ENCODE measurements at regions not wholly inside any gene's neighbourhood (a gene's known extent, or its start where the extent isn't known, plus 50 kb on each side); places are given as distances from the start of the nearest gene placed in this dataset.

- Histone ChIP-seq H3K27me3 (replicated peaks; ENCODE audit: control insufficient read depth, insufficient read depth, low read length) (no peaks in the 10 kb centered on the region), H3K4me3 (replicated peaks; ENCODE audit: low read depth, low read length) (no peak overlapping the region), H3K36me3 (ENCODE audit: control insufficient read depth, insufficient read depth, low read length) (no peaks in the 10 kb centered on the region)
- no peak for DNase-seq (ENCODE audit: extremely low read depth, insufficient read length)
- TF ChIP-seq CTCF (IDR thresholded peaks at IDR 0.05; ENCODE audit: insufficient read depth, low read length, poor library complexity, severe bottlenecking), result no peak
Measured at GRCh38 chr6:11411593-11411992, 126.0 kb upstream of the TMEM170B start.

- Histone ChIP-seq H3K27me3 (replicated peaks; ENCODE audit: control insufficient read depth, insufficient read depth, low read length) (no peaks in the 10 kb centered on the region), H3K4me3 (replicated peaks; ENCODE audit: low read depth, low read length) (no peak overlapping the region), H3K36me3 (ENCODE audit: control insufficient read depth, insufficient read depth, low read length) (no peaks in the 10 kb centered on the region)
- no peak for TF ChIP-seq CTCF (IDR thresholded peaks at IDR 0.05; ENCODE audit: insufficient read depth, low read length, poor library complexity, severe bottlenecking)
- DNase-seq (ENCODE audit: extremely low read depth, insufficient read length), result peak; percentile 58
Measured at GRCh38 chr6:11410539-11411307, 126.8 kb upstream of the TMEM170B start.

GRCh38 chr6:11409371-11409770 lies 128.2 kb upstream of the TMEM170B start:
- Histone ChIP-seq H3K27me3 (replicated peaks; ENCODE audit: control insufficient read depth, insufficient read depth, low read length) (no peaks in the 10 kb centered on the region), H3K36me3 (ENCODE audit: control insufficient read depth, insufficient read depth, low read length) (no peaks in the 10 kb centered on the region), H3K4me3 (replicated peaks; ENCODE audit: low read depth, low read length) (no peak overlapping the region)
- no peak for DNase-seq (ENCODE audit: extremely low read depth, insufficient read length)
- no peak for TF ChIP-seq CTCF (IDR thresholded peaks at IDR 0.05; ENCODE audit: insufficient read depth, low read length, poor library complexity, severe bottlenecking)

GRCh38 chr6:11407414-11407813 lies 130.1 kb upstream of the TMEM170B start:
- DNase-seq (ENCODE audit: extremely low read depth, insufficient read length), result no peak
- TF ChIP-seq CTCF (IDR thresholded peaks at IDR 0.05; ENCODE audit: insufficient read depth, low read length, poor library complexity, severe bottlenecking), result no peak
- Histone ChIP-seq H3K27me3 (replicated peaks; ENCODE audit: control insufficient read depth, insufficient read depth, low read length) (no peaks in the 10 kb centered on the region), H3K36me3 (ENCODE audit: control insufficient read depth, insufficient read depth, low read length) (no peaks in the 10 kb centered on the region), H3K4me3 (replicated peaks; ENCODE audit: low read depth, low read length) (no peak overlapping the region)

- TF ChIP-seq CTCF (IDR thresholded peaks at IDR 0.05; ENCODE audit: insufficient read depth, low read length, poor library complexity, severe bottlenecking), result no peak
- Histone ChIP-seq H3K4me3 (replicated peaks; ENCODE audit: low read depth, low read length) (no peak overlapping the region), H3K27me3 (replicated peaks; ENCODE audit: control insufficient read depth, insufficient read depth, low read length) (no peaks in the 10 kb centered on the region), H3K36me3 (ENCODE audit: control insufficient read depth, insufficient read depth, low read length) (no peaks in the 10 kb centered on the region)
- no peak for DNase-seq (ENCODE audit: extremely low read depth, insufficient read length)
Measured at GRCh38 chr6:11404838-11405237, 132.7 kb upstream of the TMEM170B start.

- DNase-seq (ENCODE audit: extremely low read depth, insufficient read length), result no peak
- no peak for TF ChIP-seq CTCF (IDR thresholded peaks at IDR 0.05; ENCODE audit: insufficient read depth, low read length, poor library complexity, severe bottlenecking)
- Histone ChIP-seq H3K4me3 (replicated peaks; ENCODE audit: low read depth, low read length) (no peak overlapping the region), H3K36me3 (ENCODE audit: control insufficient read depth, insufficient read depth, low read length) (no peaks in the 10 kb centered on the region), H3K27me3 (replicated peaks; ENCODE audit: control insufficient read depth, insufficient read depth, low read length) (no peaks in the 10 kb centered on the region)
Measured at GRCh38 chr6:11404081-11404480, 133.5 kb upstream of the TMEM170B start.
